ENCODE measurements at regions not wholly inside any gene's neighbourhood (a gene's known extent, or its start where the extent isn't known, plus 50 kb on each side); places are given as distances from the start of the nearest gene placed in this dataset.

- TF ChIP-seq EZH2 (IDR thresholded peaks at IDR 0.05; ENCODE audit: borderline replicate concordance, low read depth, low read length, severe bottlenecking) (no peak), CTCF (IDR thresholded peaks at IDR 0.05; ENCODE audit: borderline replicate concordance, extremely low read depth, low read length, poor library complexity, severe bottlenecking) (no peak)
These were observed 117.9 kb downstream of the ETAA1 start for GRCh38 chr2:67515056-67515455.

All from DND-41 (cell line).